ENCODE measurements at regions not wholly inside any gene's neighbourhood (a gene's known extent, or its start where the extent isn't known, plus 50 kb on each side); places are given as distances from the start of the nearest gene placed in this dataset.

GRCh38 chr20:22106308-22106938 is 401.0 kb downstream of the PAX1 start:
- DNase-seq (ENCODE audit: low read depth): peak; percentile 65
- peak; percentile 67 for TF ChIP-seq CTCF (conservative IDR thresholded peaks at IDR 0.05; ENCODE audit: low read length)
- no peak overlapping the region for H3K4me3 ChIP-seq (ENCODE audit: low read length)

- no peak for DNase-seq (ENCODE audit: low read depth)
- TF ChIP-seq CTCF (conservative IDR thresholded peaks at IDR 0.05; ENCODE audit: low read length): no peak
- no peak overlapping the region for H3K4me3 ChIP-seq (ENCODE audit: low read length)
These were observed 396.1 kb downstream of the PAX1 start for GRCh38 chr20:22101606-22102005.

- no peak for TF ChIP-seq CTCF (conservative IDR thresholded peaks at IDR 0.05; ENCODE audit: low read length)
- no peak overlapping the region for H3K4me3 ChIP-seq (ENCODE audit: low read length)
- DNase-seq (ENCODE audit: low read depth): peak; percentile 16
These were observed 395.2 kb downstream of the PAX1 start for GRCh38 chr20:22100686-22101085.

GRCh38 chr20:22099348-22099747 is 393.9 kb downstream of the PAX1 start:
- TF ChIP-seq CTCF (conservative IDR thresholded peaks at IDR 0.05; ENCODE audit: low read length): no peak
- DNase-seq (ENCODE audit: low read depth): no peak
- no peak overlapping the region for H3K4me3 ChIP-seq (ENCODE audit: low read length)

- no peak overlapping the region for H3K4me3 ChIP-seq (ENCODE audit: low read length)
- peak; percentile 4; the same call in 1 of the 2 replicates for TF ChIP-seq CTCF (conservative IDR thresholded peaks at IDR 0.05; ENCODE audit: low read length)
- no peak for DNase-seq (ENCODE audit: low read depth)
These were observed 393.0 kb downstream of the PAX1 start for GRCh38 chr20:22098511-22098910.

- no peak for TF ChIP-seq CTCF (conservative IDR thresholded peaks at IDR 0.05; ENCODE audit: low read length)
- no peak for DNase-seq (ENCODE audit: low read depth)
- no peak overlapping the region for H3K4me3 ChIP-seq (ENCODE audit: low read length)
These were observed 387.7 kb downstream of the PAX1 start for GRCh38 chr20:22093122-22093521.

- no peak for TF ChIP-seq CTCF (conservative IDR thresholded peaks at IDR 0.05; ENCODE audit: low read length)
- no peak for DNase-seq (ENCODE audit: low read depth)
- H3K4me3 ChIP-seq (ENCODE audit: low read length): no peak overlapping the region
These were observed 383.4 kb downstream of the PAX1 start for GRCh38 chr20:22088882-22089281.
